Prostate gland (tissue), 2 donors: ENCODE measurements at regions not wholly inside any gene's neighbourhood (a gene's known extent, or its start where the extent isn't known, plus 50 kb on each side); places are given as distances from the start of the nearest gene placed in this dataset.

Source experiments
- DNase-seq: peaks from one replicate; pipeline ENCODE4 v3.0.0-alpha.2; 2019; ENCODE audit warnings: low spot score
- H3K27ac ChIP-seq, 2 donors: fragments of 200-600 bp; sonication (generic); 2 replicates each; pipeline ENCODE4 v1.5.1; 2017 to 2019
- H3K27me3 ChIP-seq: fragments of 200-600 bp; sonication (generic); replicated peaks from 2 replicates; pipeline ENCODE4 v1.5.1; 2019; ENCODE audit not compliant: insufficient read depth
- H3K36me3 ChIP-seq, 2 donors: fragments of 200-600 bp; sonication (generic); 1 replicate in 1 of 2; 2 replicates in 1 of 2; pipeline versions ENCODE4 v1.5.1 to v1.8.1; 2017 to 2019
- H3K4me1 ChIP-seq: fragments of 200-600 bp; sonication (generic); replicated peaks from 2 replicates; pipeline ENCODE4 v1.5.1; 2019
- H3K4me3 ChIP-seq, 2 donors: fragments of 200-600 bp; sonication (generic); 2 replicates each; pipeline ENCODE4 v1.5.1; 2017 to 2019
- H3K9me3 ChIP-seq: fragments of 200-600 bp; sonication (generic); 2 replicates; pipeline ENCODE4 v1.5.1; 2017
- POLR2A ChIP-seq: fragments of 450-650 bp; IDR thresholded peaks from one replicate; pipeline ENCODE4 v1.6.1; 2016; ENCODE audit warnings: antibody characterized with exemption, mild to moderate bottlenecking
- POLR2AphosphoS5 ChIP-seq: sonication (generic); formaldehyde crosslinking; IDR thresholded peaks from one replicate; pipeline ENCODE4 v1.6.1; 2017; ENCODE audit warnings: antibody characterized with exemption
- WGBS: methylation state at CpG from one replicate; pipeline ENCODE4 v1.1.5; 2018; 5-methylcytosine and 5-hydroxymethylcytosine counted together
- intact Hi-C: fragments of 100-400 bp; cut with DNase I; formaldehyde crosslinking; loops from one replicate; pipeline ENCODE4 v1.14.2; 2022
- small RNA-seq, 2 donors: library from RNA; depleted of rRNA; stranded (forward); fragments of <200 nt; gene quantifications; one replicate each; pipeline ENCODE3, GENCODE V24; 2016
- TF ChIP-seq, protein P1 (sequence below), 4 experiments: fragments of 200-600 bp in 2 of 4; fragments of 450-650 bp in 2 of 4; sonication (generic) in 2 of 4; IDR thresholded peaks; 1 replicate in 3 of 4; 2 replicates in 1 of 4; pipeline ENCODE4 v1.5.1; 2016 to 2019; ENCODE audit warnings: antibody characterized with exemption in 4 of 4, mild to moderate bottlenecking in 2 of 4, moderate library complexity in 2 of 4

DNA sequence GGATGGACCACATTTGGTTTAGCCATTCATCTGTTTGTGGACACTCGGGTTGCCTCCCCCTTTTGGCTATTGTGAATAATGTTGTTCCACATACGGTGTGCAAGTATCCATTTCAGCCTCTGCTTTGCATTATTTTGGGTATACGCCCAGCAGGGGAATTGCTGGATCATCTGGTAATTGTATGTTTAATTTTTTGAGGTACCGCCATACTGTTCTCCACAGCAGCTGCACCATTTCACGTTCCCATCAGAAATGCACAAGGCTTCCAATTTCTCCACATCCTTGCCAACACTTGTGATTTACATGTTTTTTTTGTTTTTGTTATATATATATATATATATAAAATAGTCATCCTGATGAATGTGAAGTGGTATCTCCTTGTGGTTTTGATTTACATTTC lies 54.6 kb upstream of the TWIST2 start:
- TF ChIP-seq, protein P1, sequence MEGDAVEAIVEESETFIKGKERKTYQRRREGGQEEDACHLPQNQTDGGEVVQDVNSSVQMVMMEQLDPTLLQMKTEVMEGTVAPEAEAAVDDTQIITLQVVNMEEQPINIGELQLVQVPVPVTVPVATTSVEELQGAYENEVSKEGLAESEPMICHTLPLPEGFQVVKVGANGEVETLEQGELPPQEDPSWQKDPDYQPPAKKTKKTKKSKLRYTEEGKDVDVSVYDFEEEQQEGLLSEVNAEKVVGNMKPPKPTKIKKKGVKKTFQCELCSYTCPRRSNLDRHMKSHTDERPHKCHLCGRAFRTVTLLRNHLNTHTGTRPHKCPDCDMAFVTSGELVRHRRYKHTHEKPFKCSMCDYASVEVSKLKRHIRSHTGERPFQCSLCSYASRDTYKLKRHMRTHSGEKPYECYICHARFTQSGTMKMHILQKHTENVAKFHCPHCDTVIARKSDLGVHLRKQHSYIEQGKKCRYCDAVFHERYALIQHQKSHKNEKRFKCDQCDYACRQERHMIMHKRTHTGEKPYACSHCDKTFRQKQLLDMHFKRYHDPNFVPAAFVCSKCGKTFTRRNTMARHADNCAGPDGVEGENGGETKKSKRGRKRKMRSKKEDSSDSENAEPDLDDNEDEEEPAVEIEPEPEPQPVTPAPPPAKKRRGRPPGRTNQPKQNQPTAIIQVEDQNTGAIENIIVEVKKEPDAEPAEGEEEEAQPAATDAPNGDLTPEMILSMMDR (IDR thresholded peaks at IDR 0.05), result no peak
- TF ChIP-seq POLR2AphosphoS5, result no peak
- TF ChIP-seq POLR2A, result no peak

DNA sequence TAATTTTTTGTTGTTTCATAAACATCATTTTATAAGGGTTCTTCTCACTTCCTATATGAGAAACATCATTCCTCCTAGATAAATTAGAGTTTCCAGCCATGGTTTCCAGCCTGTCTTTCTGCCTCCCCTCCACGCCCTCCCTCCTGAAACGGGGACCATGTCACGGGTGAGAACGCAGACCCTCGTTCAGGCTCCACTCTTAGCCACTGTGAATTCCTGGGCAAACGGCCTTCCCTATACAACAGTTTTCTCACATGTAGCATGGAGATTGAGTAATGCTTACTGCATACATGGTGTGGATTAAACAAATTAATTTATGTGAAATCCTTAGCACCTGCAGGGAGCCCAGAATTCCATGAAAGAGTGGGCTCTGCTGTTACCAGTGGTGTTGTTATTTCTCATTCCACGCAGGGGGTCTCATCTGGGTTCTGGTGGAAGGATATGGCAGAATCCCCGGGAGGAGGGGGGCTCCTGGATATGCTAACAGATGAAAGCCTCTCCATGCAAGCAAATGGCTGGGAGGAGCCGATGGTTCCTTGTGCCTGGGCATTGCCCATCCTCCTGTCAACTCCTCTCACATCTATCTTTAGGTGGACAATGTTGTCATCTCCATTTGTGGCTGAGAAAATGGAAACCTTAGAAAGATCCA lies 54.0 kb upstream of the TWIST2 start:
- no peak overlapping the region for H3K27ac ChIP-seq
- no peaks in the 10 kb centered on the region for H3K9me3 ChIP-seq
- intact Hi-C loops, result no loop called here
- TF ChIP-seq POLR2A (no peak), POLR2AphosphoS5 (no peak)
- TF ChIP-seq, protein P1 (IDR thresholded peaks at IDR 0.05), result no peak
- 87% methylated on average over 9 of the region's 9 CpGs for WGBS
- H3K27me3 ChIP-seq, result no peaks in the 10 kb centered on the region
- no peak overlapping the region for H3K4me3 ChIP-seq
- no peak for DNase-seq
- no peaks in the 10 kb centered on the region for H3K4me1 ChIP-seq
- no peaks in the 10 kb centered on the region for H3K36me3 ChIP-seq

More for the DNA sequence above, 54.6 kb upstream of the TWIST2 start:
- intact Hi-C loops, result no loop called here
- 93% methylated on average over 5 of the region's 5 CpGs for WGBS
- H3K27me3 ChIP-seq, result no peaks in the 10 kb centered on the region
- no peak overlapping the region for H3K4me3 ChIP-seq
- H3K27ac ChIP-seq, result no peak overlapping the region
- H3K36me3 ChIP-seq, result no peaks in the 10 kb centered on the region
- no peaks in the 10 kb centered on the region for H3K9me3 ChIP-seq
- no peaks in the 10 kb centered on the region for H3K4me1 ChIP-seq
- no peak for DNase-seq

DNA sequence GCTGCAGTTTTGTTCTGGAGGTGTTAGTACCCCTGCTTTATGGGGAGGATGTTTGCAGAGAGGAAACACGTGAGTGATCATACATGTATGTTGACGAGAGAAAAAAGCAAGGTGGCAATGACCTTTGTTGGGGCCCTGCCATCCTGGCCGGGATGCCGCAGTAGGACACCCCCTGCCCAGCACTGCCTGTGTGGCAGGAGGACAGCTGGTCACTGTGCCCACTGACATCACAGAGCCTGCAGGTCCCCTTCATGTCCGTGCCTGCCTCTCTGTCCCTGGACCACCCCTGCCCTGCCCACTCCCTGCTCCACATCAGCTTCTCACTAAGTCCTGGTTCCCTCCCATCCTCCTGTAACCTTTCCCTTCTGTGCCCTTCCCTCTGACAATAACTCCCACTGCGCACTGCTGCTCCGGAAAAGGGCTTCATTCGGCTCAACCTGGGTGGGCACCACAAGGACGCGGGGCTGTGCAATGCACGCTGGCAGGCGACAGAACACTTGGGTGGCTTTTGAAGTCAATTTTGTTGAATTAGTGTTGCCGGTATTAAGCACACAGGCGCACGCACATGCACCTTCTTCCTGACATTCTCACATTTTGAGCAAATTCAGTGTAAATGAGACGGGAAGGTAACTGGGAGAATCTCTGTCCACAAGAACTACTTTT lies 51.5 kb upstream of the TWIST2 start:
- TF ChIP-seq, protein P1 (IDR thresholded peaks at IDR 0.05), result no peak
- TF ChIP-seq POLR2AphosphoS5 (no peak), POLR2A (no peak)
- Histone ChIP-seq H3K4me3 (no peak overlapping the region), H3K27ac (no peak overlapping the region), H3K9me3 (no peaks in the 10 kb centered on the region), H3K27me3 (no peaks in the 10 kb centered on the region), H3K36me3 (no peaks in the 10 kb centered on the region), H3K4me1 (no peaks in the 10 kb centered on the region)
- WGBS, result 72% methylated on average over 16 of the region's 16 CpGs
- DNase-seq, result no peak
- intact Hi-C loops, result no loop called here

DNA sequence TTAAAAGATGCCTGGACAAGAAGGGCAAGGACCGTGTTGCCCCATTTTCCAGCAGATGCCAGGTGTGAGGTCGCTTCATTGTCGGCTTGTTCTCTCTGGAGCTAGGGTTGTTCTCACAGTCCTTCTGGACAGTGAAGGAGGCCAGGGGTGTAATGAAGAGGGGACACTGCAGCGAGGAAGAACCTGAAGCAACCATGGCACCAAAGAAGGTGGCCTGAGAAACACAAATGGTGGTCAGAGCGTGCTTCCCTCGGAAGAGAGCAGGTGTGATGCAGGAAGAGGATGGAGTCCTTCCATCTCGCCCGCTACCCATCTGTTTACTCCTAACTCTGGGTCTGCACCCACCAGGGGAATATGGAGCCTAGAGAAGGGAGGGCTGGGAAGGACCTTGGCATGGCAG lies 50.3 kb upstream of the TWIST2 start:
- Histone ChIP-seq H3K4me1 (no peaks in the 10 kb centered on the region), H3K27ac (no peak overlapping the region), H3K36me3 (no peaks in the 10 kb centered on the region), H3K4me3 (no peak overlapping the region), H3K9me3 (no peaks in the 10 kb centered on the region), H3K27me3 (no peaks in the 10 kb centered on the region)
- WGBS, result 92% methylated on average over 8 of the region's 8 CpGs
- no peak for TF ChIP-seq POLR2AphosphoS5
- no peak for TF ChIP-seq POLR2A
- TF ChIP-seq, protein P1 (IDR thresholded peaks at IDR 0.05), result no peak
- no peak for DNase-seq
- intact Hi-C loops, result no loop called here

Small RNA genes lying in the stretch of these regions (small RNA-seq; reads per million reads assigned to genes)
- 0 reads per million in 2 donors for gene AC113618.1
